Pancreas (tissue), 10 donors: ENCODE measurements at regions not wholly inside any gene's neighbourhood (a gene's known extent, or its start where the extent isn't known, plus 50 kb on each side); places are given as distances from the start of the nearest gene placed in this dataset.
A peak's percentile ranks its signal among the peaks of the same experiment; 100 is the strongest.

ENCODE experiments used
- ATAC-seq, 4 donors: fragments of 200-7000 bp; cut with Tn5 transposase; one replicate each; pipeline versions ENCODE4 v1.8.0 to v1.9.1; 2020; ENCODE audit warnings: mild to moderate bottlenecking in 4 of 4, moderate library complexity in 4 of 4
- DNase-seq, 6 donors: peaks; one replicate each; pipeline ENCODE4 v3.0.0-alpha.2; 2020
- FAIRE-seq: peaks from 2 replicates; lab custom pipeline; 2012; peaks lifted over from hg19 to GRCh38; lab: Jason Lieb, UNC
- H3K27ac ChIP-seq, 4 donors: fragments of 200-600 bp; sonication (generic); 1 replicate in 3 of 4; 2 replicates in 1 of 4; pipeline versions ENCODE4 v1.5.0 to v1.8.0; 2020
- H3K27me3 ChIP-seq, 4 donors: fragments of 200-600 bp; one replicate each; pipeline ENCODE4 v1.8.0; 2021
- H3K36me3 ChIP-seq, 3 donors: fragments of 200-600 bp; sonication (generic) in 1 of 3; one replicate each; pipeline versions ENCODE4 v1.5.0 to v1.8.0; 2020 to 2021
- H3K4me1 ChIP-seq, 3 donors: fragments of 200-600 bp; one replicate each; pipeline ENCODE4 v1.8.0; 2021
- H3K4me3 ChIP-seq, 4 donors: fragments of 200-600 bp; sonication (generic) in 2 of 4; one replicate each; pipeline versions ENCODE4 v1.5.0 to v1.8.0; 2020 to 2021
- H3K9me3 ChIP-seq, 4 donors: fragments of 200-600 bp; one replicate each; pipeline ENCODE4 v1.8.0; 2021
- WGBS, 2 donors: extraction: QIAGEN DNeasy Blood & Tissue Kit; methylation state at CpG; one replicate each; pipeline ENCODE4 v1.1.7; 2013; 5-methylcytosine and 5-hydroxymethylcytosine counted together
- intact Hi-C, 3 donors: fragments of 100-400 bp; cut with DNase I; formaldehyde crosslinking; loops; one replicate each; pipeline versions ENCODE4 v1.11.1 to v1.14.2; 2022
- TF ChIP-seq, protein P1 (sequence below), 4 donors: fragments of 200-600 bp; sonication (generic) in 3 of 4; IDR thresholded peaks; one replicate each; pipeline versions ENCODE4 v1.5.0 to v1.8.0; 2021; ENCODE audit warnings: antibody characterized with exemption in 4 of 4
- donor health status: healthy with polysubstance abuse.
- donor health status: DM: no; HTN: no; CAD: no; lungs with moderate emphysema.
- donor health status: DM: no; HTN: no; CAD: no.
- donor health status: control.
- donor health status: control.
- donor health status: Bipolar disorder and iron deficiency.
- donor health status: DM: yes; HTN: yes; CAD: no.
- donor health status: DM: no; HTN: no; CAD: no.
- donor health status: DM: no; HTN: no; CAD: no.
- donor health status: DM: yes; HTN: yes; CAD: no.

- DNase-seq (no peak), FAIRE-seq (no peak), ATAC-seq (peak; percentile 43 to 69 (median 52))
- WGBS, 2 donors: 6 to 8% methylated on average over 2 of the region's 2 CpGs
- Histone ChIP-seq H3K4me1 (peaks cover 13 to 16% (median 15%) of the 10 kb centered on the region in 3 donors), H3K27ac (peak overlapping the region in 2 of 4 donors; percentile 48 to 52), H3K9me3 (no peaks in the 10 kb centered on the region), H3K27me3 (no peaks in the 10 kb centered on the region), H3K4me3 (no peak overlapping the region), H3K36me3 (no peaks in the 10 kb centered on the region)
- intact Hi-C loops: no loop called here
- TF ChIP-seq, protein P1, sequence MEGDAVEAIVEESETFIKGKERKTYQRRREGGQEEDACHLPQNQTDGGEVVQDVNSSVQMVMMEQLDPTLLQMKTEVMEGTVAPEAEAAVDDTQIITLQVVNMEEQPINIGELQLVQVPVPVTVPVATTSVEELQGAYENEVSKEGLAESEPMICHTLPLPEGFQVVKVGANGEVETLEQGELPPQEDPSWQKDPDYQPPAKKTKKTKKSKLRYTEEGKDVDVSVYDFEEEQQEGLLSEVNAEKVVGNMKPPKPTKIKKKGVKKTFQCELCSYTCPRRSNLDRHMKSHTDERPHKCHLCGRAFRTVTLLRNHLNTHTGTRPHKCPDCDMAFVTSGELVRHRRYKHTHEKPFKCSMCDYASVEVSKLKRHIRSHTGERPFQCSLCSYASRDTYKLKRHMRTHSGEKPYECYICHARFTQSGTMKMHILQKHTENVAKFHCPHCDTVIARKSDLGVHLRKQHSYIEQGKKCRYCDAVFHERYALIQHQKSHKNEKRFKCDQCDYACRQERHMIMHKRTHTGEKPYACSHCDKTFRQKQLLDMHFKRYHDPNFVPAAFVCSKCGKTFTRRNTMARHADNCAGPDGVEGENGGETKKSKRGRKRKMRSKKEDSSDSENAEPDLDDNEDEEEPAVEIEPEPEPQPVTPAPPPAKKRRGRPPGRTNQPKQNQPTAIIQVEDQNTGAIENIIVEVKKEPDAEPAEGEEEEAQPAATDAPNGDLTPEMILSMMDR (IDR thresholded peaks at IDR 0.05): no peak
Observed at GRCh38 chr7:24457219-24457558, 116.1 kb upstream of the PALS2 start.

GRCh38 chr7:24462117-24462516, 111.1 kb upstream of the PALS2 start:
- intact Hi-C loops: no loop called here
- H3K4me1 ChIP-seq: peaks cover 0 to 5% (median 5%) of the 10 kb centered on the region in 3 donors
- H3K27me3 ChIP-seq: no peaks in the 10 kb centered on the region
- TF ChIP-seq, protein P1 (IDR thresholded peaks at IDR 0.05): no peak
- no peak overlapping the region for H3K27ac ChIP-seq
- DNase-seq: no peak
- no peak for FAIRE-seq
- ATAC-seq: no peak
- no peaks in the 10 kb centered on the region for H3K9me3 ChIP-seq
- no peaks in the 10 kb centered on the region for H3K36me3 ChIP-seq
- WGBS, 2 donors: 35 to 44% methylated on average over 2 of the region's 2 CpGs
- no peak overlapping the region for H3K4me3 ChIP-seq

DNA sequence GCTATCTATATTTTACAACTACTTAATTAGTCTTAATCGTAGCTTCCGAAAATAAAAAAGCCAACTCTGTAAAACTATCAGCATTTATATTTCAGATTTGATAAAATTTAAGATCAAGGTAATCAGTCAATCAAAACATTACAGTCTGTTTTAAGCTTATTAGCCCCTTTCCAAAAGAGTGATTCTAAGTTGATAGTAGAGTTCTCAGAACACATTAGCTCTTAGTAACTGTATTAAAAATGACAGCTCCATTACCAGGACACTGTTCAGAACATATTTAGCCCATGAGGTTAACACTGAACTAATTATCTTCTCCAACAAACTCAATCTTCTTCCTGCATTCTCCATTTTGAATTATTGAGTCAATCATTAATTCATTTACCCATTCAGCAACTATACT, 110.3 kb upstream of the PALS2 start:
- Histone ChIP-seq H3K4me3 (no peak overlapping the region), H3K4me1 (no peaks in the 10 kb centered on the region), H3K27ac (no peak overlapping the region), H3K36me3 (no peaks in the 10 kb centered on the region), H3K27me3 (no peaks in the 10 kb centered on the region), H3K9me3 (no peaks in the 10 kb centered on the region)
- WGBS, 2 donors: 78 to 83% methylated on average over 2 of the region's 2 CpGs
- ATAC-seq (no peak), FAIRE-seq (no peak), DNase-seq (no peak)
- TF ChIP-seq, protein P1 (IDR thresholded peaks at IDR 0.05): no peak
- intact Hi-C loops: no loop called here

GRCh38 chr7:24463474-24463873, 109.8 kb upstream of the PALS2 start:
- Histone ChIP-seq H3K27ac (no peak overlapping the region), H3K9me3 (no peaks in the 10 kb centered on the region), H3K4me1 (no peaks in the 10 kb centered on the region), H3K27me3 (no peaks in the 10 kb centered on the region), H3K4me3 (no peak overlapping the region), H3K36me3 (no peaks in the 10 kb centered on the region)
- WGBS, 2 donors: 89 to 96% methylated on average over 1 of the region's 1 CpG
- DNase-seq (no peak), ATAC-seq (no peak), FAIRE-seq (no peak)
- TF ChIP-seq, protein P1 (IDR thresholded peaks at IDR 0.05): no peak
- intact Hi-C loops: no loop called here

GRCh38 chr7:24464861-24465260, 108.4 kb upstream of the PALS2 start:
- no peaks in the 10 kb centered on the region for H3K27me3 ChIP-seq
- no peaks in the 10 kb centered on the region for H3K36me3 ChIP-seq
- no peak overlapping the region for H3K4me3 ChIP-seq
- 54 to 58% methylated on average over 3 of the region's 3 CpGs for WGBS, 2 donors
- ATAC-seq (peak in 2 of 4 donors; percentile 35 to 57), FAIRE-seq (no peak), DNase-seq (no peak)
- no peaks in the 10 kb centered on the region for H3K9me3 ChIP-seq
- intact Hi-C loops: no loop called here
- H3K27ac ChIP-seq: peak overlapping the region in 1 of 4 donors; percentile 10
- TF ChIP-seq, protein P1 (IDR thresholded peaks at IDR 0.05): no peak
- H3K4me1 ChIP-seq: no peaks in the 10 kb centered on the region
